WERI-Rb-1 (cell line): ENCODE measurements at regions not wholly inside any gene's neighbourhood (a gene's known extent, or its start where the extent isn't known, plus 50 kb on each side); places are given as distances from the start of the nearest gene placed in this dataset.

Experiments used
- DNase-seq: peaks from one replicate; pipeline ENCODE4 v3.0.0-alpha.2; 2020
- H3K27ac ChIP-seq: fragments of 250-450 bp; sonication (Bioruptor Pico); 2 replicates; pipeline ENCODE4 v1.5.1; 2020; ENCODE audit warnings: mild to moderate bottlenecking, moderate library complexity
- H3K27me3 ChIP-seq: fragments of 250-450 bp; sonication (Bioruptor Pico); 2 replicates; pipeline ENCODE4 v1.5.1; 2021; ENCODE audit warnings: mild to moderate bottlenecking, low read depth, moderate library complexity; ENCODE audit not compliant: insufficient read depth, severe bottlenecking
- H3K36me3 ChIP-seq: fragments of 250-450 bp; sonication (Bioruptor Pico); 2 replicates; pipeline ENCODE4 v1.5.1; 2020; ENCODE audit warnings: mild to moderate bottlenecking, moderate library complexity
- H3K4me3 ChIP-seq: 2 replicates; pipeline ENCODE4 v1.5.1; 2011; ENCODE audit warnings: low read depth, mild to moderate bottlenecking, control low read depth, low read length
- H3K9me3 ChIP-seq: fragments of 250-450 bp; sonication (Bioruptor Pico); 2 replicates; pipeline ENCODE4 v1.5.1; 2021; ENCODE audit warnings: mild to moderate bottlenecking, moderate library complexity; ENCODE audit not compliant: severe bottlenecking
- CTCF ChIP-seq: IDR thresholded peaks from 2 replicates; pipeline ENCODE4 v1.5.1; 2011; ENCODE audit warnings: low read depth, mild to moderate bottlenecking, control low read depth, inconsistent platforms, low read length

- Histone ChIP-seq H3K27me3 (no peaks in the 10 kb centered on the region), H3K27ac (no peak overlapping the region), H3K36me3 (no peaks in the 10 kb centered on the region), H3K9me3 (peaks cover 4% of the 10 kb centered on the region), H3K4me3 (no peak overlapping the region)
- DNase-seq = no peak
- TF ChIP-seq CTCF = no peak
Observed at GRCh38 chr16:9508328-9508936, 417.0 kb downstream of the HAPSTR1 start.

- H3K4me3 ChIP-seq = no peak overlapping the region
- H3K9me3 ChIP-seq = peaks cover 5% of the 10 kb centered on the region
- no peaks in the 10 kb centered on the region for H3K27me3 ChIP-seq
- no peaks in the 10 kb centered on the region for H3K36me3 ChIP-seq
- TF ChIP-seq CTCF = no peak
- H3K27ac ChIP-seq = no peak overlapping the region
- no peak for DNase-seq
Observed at GRCh38 chr16:9509663-9510062, 418.2 kb downstream of the HAPSTR1 start.

GRCh38 chr16:9511389-9511788 lies 419.9 kb downstream of the HAPSTR1 start:
- no peak for DNase-seq
- Histone ChIP-seq H3K9me3 (peaks cover 5% of the 10 kb centered on the region), H3K36me3 (no peaks in the 10 kb centered on the region), H3K27ac (no peak overlapping the region), H3K27me3 (no peaks in the 10 kb centered on the region), H3K4me3 (no peak overlapping the region)
- TF ChIP-seq CTCF = no peak

- DNase-seq = no peak
- Histone ChIP-seq H3K9me3 (peaks cover 5% of the 10 kb centered on the region), H3K36me3 (no peaks in the 10 kb centered on the region), H3K27ac (no peak overlapping the region), H3K4me3 (no peak overlapping the region), H3K27me3 (no peaks in the 10 kb centered on the region)
- TF ChIP-seq CTCF = no peak
Observed at GRCh38 chr16:9516444-9516843, 425.0 kb downstream of the HAPSTR1 start.

- DNase-seq = no peak
- Histone ChIP-seq H3K27me3 (no peaks in the 10 kb centered on the region), H3K36me3 (no peaks in the 10 kb centered on the region), H3K27ac (no peak overlapping the region), H3K4me3 (no peak overlapping the region), H3K9me3 (peaks cover 5% of the 10 kb centered on the region)
- no peak for TF ChIP-seq CTCF
Observed at GRCh38 chr16:9518051-9518450, 426.6 kb downstream of the HAPSTR1 start.

GRCh38 chr16:9518581-9518980 lies 427.1 kb downstream of the HAPSTR1 start:
- no peak overlapping the region for H3K4me3 ChIP-seq
- TF ChIP-seq CTCF = no peak
- DNase-seq = no peak

More at GRCh38 chr16:9518581-9518980, 427.1 kb downstream of the HAPSTR1 start:
- Histone ChIP-seq H3K27me3 (no peaks in the 10 kb centered on the region), H3K36me3 (no peaks in the 10 kb centered on the region), H3K27ac (no peak overlapping the region), H3K9me3 (no peaks in the 10 kb centered on the region)
